RCC 7860 (cell line): ENCODE measurements at regions not wholly inside any gene's neighbourhood (a gene's known extent, or its start where the extent isn't known, plus 50 kb on each side); places are given as distances from the start of the nearest gene placed in this dataset.
"Not testable (repeated sequence)": the region's sequence is repeated elsewhere in the genome, so short reads cannot be mapped to it uniquely, and the experiment has no call there.

Source experiments
- DNase-seq: peaks from one replicate; pipeline ENCODE4 v3.0.0-alpha.2; 2015; ENCODE audit warnings: low spot score
- FAIRE-seq: peaks from 2 replicates; lab custom pipeline; 2012; peaks lifted over from hg19 to GRCh38; lab: Jason Lieb, UNC

GRCh38 chr5:32842813-32843530 is 131.9 kb downstream of the NPR3 start:
- FAIRE-seq (no peak), DNase-seq (no peak)

- DNase-seq (no peak), FAIRE-seq (no peak)
These were observed 132.4 kb downstream of the NPR3 start for GRCh38 chr5:32843531-32843895.

GRCh38 chr5:32845171-32845570 is 134.1 kb downstream of the NPR3 start:
- no peak for DNase-seq
- no peak for FAIRE-seq

GRCh38 chr5:32848120-32848519 is 137.0 kb downstream of the NPR3 start:
- DNase-seq, result no peak
- no peak for FAIRE-seq

- DNase-seq (no peak), FAIRE-seq (no peak)
These were observed 137.6 kb downstream of the NPR3 start for GRCh38 chr5:32848681-32849080.

GRCh38 chr5:32850817-32851496 is 139.8 kb downstream of the NPR3 start:
- DNase-seq, result no peak

GRCh38 chr5:32851559-32852173 is 140.5 kb downstream of the NPR3 start:
- FAIRE-seq (no peak), DNase-seq (no peak)

More at GRCh38 chr5:32850817-32851496, 139.8 kb downstream of the NPR3 start:
- FAIRE-seq, result no peak

- FAIRE-seq, result no peak
- peak; percentile 73 for DNase-seq
These were observed 141.4 kb downstream of the NPR3 start for GRCh38 chr5:32852535-32852934.

GRCh38 chr5:32852976-32853375 is 141.9 kb downstream of the NPR3 start:
- DNase-seq (no peak), FAIRE-seq (no peak)

GRCh38 chr5:32854473-32854872 is 143.4 kb downstream of the NPR3 start:
- no peak for DNase-seq
- no peak for FAIRE-seq

GRCh38 chr5:32859211-32859641 is 148.1 kb downstream of the NPR3 start:
- no peak for FAIRE-seq

GRCh38 chr5:32865475-32865874 is 154.4 kb downstream of the NPR3 start:
- no peak for FAIRE-seq
- DNase-seq, result no peak

More at GRCh38 chr5:32859211-32859641, 148.1 kb downstream of the NPR3 start:
- no peak for DNase-seq

- DNase-seq (no peak), FAIRE-seq (no peak)
These were observed 155.0 kb downstream of the NPR3 start for GRCh38 chr5:32866138-32866537.

GRCh38 chr5:32869216-32869615 is 158.1 kb downstream of the NPR3 start:
- no peak for DNase-seq
- no peak for FAIRE-seq

- FAIRE-seq, result no peak
- no peak for DNase-seq
These were observed 165.7 kb downstream of the NPR3 start for GRCh38 chr5:32876791-32877190.

GRCh38 chr5:32879364-32879763 is 168.2 kb downstream of the NPR3 start:
- DNase-seq, FAIRE-seq: not testable (repeated sequence)

- no peak for FAIRE-seq
- no peak for DNase-seq
These were observed 169.7 kb downstream of the NPR3 start for GRCh38 chr5:32880796-32881195.

- no peak for DNase-seq
- FAIRE-seq, result no peak
These were observed 176.3 kb downstream of the NPR3 start for GRCh38 chr5:32887390-32887789.

- no peak for FAIRE-seq
- DNase-seq, result no peak
These were observed 178.0 kb downstream of the NPR3 start for GRCh38 chr5:32889078-32889477.

GRCh38 chr5:32903613-32904012 is 192.5 kb downstream of the NPR3 start:
- DNase-seq, result no peak
- FAIRE-seq, result no peak

- no peak for FAIRE-seq
These were observed 197.5 kb downstream of the NPR3 start for GRCh38 chr5:32908641-32909040.

GRCh38 chr5:32909207-32909606 is 198.1 kb downstream of the NPR3 start:
- FAIRE-seq, result no peak
- DNase-seq, result no peak

More at GRCh38 chr5:32908641-32909040, 197.5 kb downstream of the NPR3 start:
- no peak for DNase-seq
